HEK293 (cell line): ENCODE measurements at regions not wholly inside any gene's neighbourhood (a gene's known extent, or its start where the extent isn't known, plus 50 kb on each side); places are given as distances from the start of the nearest gene placed in this dataset.

Experiments
- CTCF ChIA-PET: fragments of 350-600 bp; formaldehyde crosslinking; extraction: SDS; loops from one replicate; lab custom pipeline; 2021; ENCODE audit warnings: antibody characterized with exemption; lab: Yijun Ruan, JAX
- POLR2A ChIA-PET: fragments of 300-600 bp; formaldehyde crosslinking; extraction: SDS; loops from one replicate; lab custom pipeline; 2020; ENCODE audit warnings: antibody characterized with exemption, inconsistent platforms; lab: Yijun Ruan, JAX
- H3K27ac ChIP-seq: fragments of 200-500 bp; sonication (Bioruptor generic); 2 replicates; pipeline ENCODE4 v1.5.1; 2014; ENCODE audit warnings: low read depth, low read length, control low read depth, inconsistent platforms; ENCODE audit errors: extremely low read depth
- H3K36me3 ChIP-seq, 2 experiments: fragments of 200-500 bp in 1 of 2; sonication (Bioruptor generic) in 1 of 2; 1 replicate in 1 of 2; 2 replicates in 1 of 2; pipeline ENCODE4 v1.5.1; 2014 to 2017; ENCODE audit warnings: inconsistent platforms in 2 of 2, low read length in 2 of 2; ENCODE audit not compliant: control insufficient read depth in 2 of 2, insufficient read depth in 1 of 2
- H3K4me1 ChIP-seq: fragments of 200-500 bp; sonication (Bioruptor generic); 2 replicates; pipeline ENCODE4 v1.5.1; 2014; ENCODE audit warnings: mild to moderate bottlenecking, low read length, inconsistent platforms; ENCODE audit not compliant: control insufficient read depth, insufficient read depth
- H3K4me3 ChIP-seq: 2 replicates; pipeline ENCODE4 v1.5.1; 2011; ENCODE audit warnings: low read depth, mild to moderate bottlenecking, control low read depth, low read length, moderate library complexity
- H3K9me3 ChIP-seq: fragments of 200-500 bp; sonication (Bioruptor generic); 2 replicates; pipeline ENCODE4 v1.5.1; 2014; ENCODE audit warnings: low read depth, low read length, inconsistent platforms; ENCODE audit not compliant: control insufficient read depth, insufficient read depth
- SCRT2 ChIP-seq: fragments of 450-650 bp; formaldehyde crosslinking; IDR thresholded peaks from 2 replicates; pipeline ENCODE4 v1.5.1; 2016; ENCODE audit warnings: missing biosample characterization, missing genetic modification characterization
- TCF7L2 ChIP-seq: IDR thresholded peaks from 2 replicates; pipeline ENCODE4 v1.6.1; 2011; ENCODE audit warnings: low read depth, mild to moderate bottlenecking, inconsistent platforms, low read length, moderate library complexity, borderline replicate concordance
- ZBTB44 ChIP-seq: fragments of 450-650 bp; IDR thresholded peaks from 2 replicates; pipeline ENCODE4 v1.5.1; 2018; ENCODE audit warnings: missing biosample characterization, mild to moderate bottlenecking, missing genetic modification characterization
- ZBTB7A ChIP-seq: fragments of 450-650 bp; formaldehyde crosslinking; IDR thresholded peaks from 2 replicates; pipeline ENCODE4 v1.5.1; 2016; ENCODE audit warnings: low read depth, missing biosample characterization, missing genetic modification characterization
- ZFP3 ChIP-seq: fragments of 450-650 bp; formaldehyde crosslinking; IDR thresholded peaks from 2 replicates; pipeline ENCODE4 v1.5.1; 2016; ENCODE audit warnings: low read depth, missing biosample characterization, missing genetic modification characterization
- ZNF132 ChIP-seq: fragments of 450-650 bp; formaldehyde crosslinking; IDR thresholded peaks from 2 replicates; pipeline ENCODE4 v1.5.1; 2017; ENCODE audit warnings: missing biosample characterization, missing genetic modification characterization, borderline replicate concordance
- ZNF146 ChIP-seq: fragments of 450-650 bp; formaldehyde crosslinking; IDR thresholded peaks from 2 replicates; pipeline ENCODE4 v1.5.1; 2016; ENCODE audit warnings: missing biosample characterization, missing genetic modification characterization
- ZNF155 ChIP-seq: fragments of 450-650 bp; formaldehyde crosslinking; IDR thresholded peaks from 2 replicates; pipeline ENCODE4 v1.5.1; 2016; ENCODE audit warnings: missing biosample characterization, missing genetic modification characterization
- ZNF2 ChIP-seq: fragments of 450-650 bp; formaldehyde crosslinking; IDR thresholded peaks from 2 replicates; pipeline ENCODE4 v1.5.1; 2016; ENCODE audit warnings: missing biosample characterization, missing genetic modification characterization
- ZNF23 ChIP-seq: fragments of 450-650 bp; formaldehyde crosslinking; IDR thresholded peaks from 2 replicates; pipeline ENCODE4 v1.5.1; 2016; ENCODE audit warnings: missing biosample characterization, missing genetic modification characterization, borderline replicate concordance
- ZNF398 ChIP-seq: fragments of 450-650 bp; formaldehyde crosslinking; IDR thresholded peaks from 2 replicates; pipeline ENCODE4 v1.5.1; 2017; ENCODE audit warnings: missing biosample characterization, missing genetic modification characterization
- ZNF426 ChIP-seq: fragments of 450-650 bp; formaldehyde crosslinking; IDR thresholded peaks from 2 replicates; pipeline ENCODE4 v1.5.1; 2017; ENCODE audit warnings: missing biosample characterization, missing genetic modification characterization, mild to moderate bottlenecking, inconsistent platforms, moderate library complexity
- ZNF549 ChIP-seq: fragments of 450-650 bp; IDR thresholded peaks from 2 replicates; pipeline ENCODE4 v1.5.1; 2018; ENCODE audit warnings: missing biosample characterization, missing genetic modification characterization, mild to moderate bottlenecking, inconsistent platforms, moderate library complexity
- ZNF560 ChIP-seq: fragments of 450-650 bp; formaldehyde crosslinking; IDR thresholded peaks from 2 replicates; pipeline ENCODE4 v1.5.1; 2017; ENCODE audit warnings: missing biosample characterization, missing genetic modification characterization, borderline replicate concordance
- ZNF621 ChIP-seq: fragments of 450-650 bp; formaldehyde crosslinking; IDR thresholded peaks from 2 replicates; pipeline ENCODE4 v1.5.1; 2017; ENCODE audit warnings: missing biosample characterization, missing genetic modification characterization
- TF ChIP-seq, protein P1 (sequence below): fragments of 450-650 bp; formaldehyde crosslinking; IDR thresholded peaks from 2 replicates; pipeline ENCODE4 v1.5.1; 2016; ENCODE audit warnings: missing biosample characterization, missing genetic modification characterization
- TF ChIP-seq, protein P2 (sequence below): fragments of 450-650 bp; formaldehyde crosslinking; IDR thresholded peaks from 2 replicates; pipeline ENCODE4 v1.5.1; 2016; ENCODE audit warnings: missing biosample characterization, missing genetic modification characterization
- TF ChIP-seq, protein P3 (sequence below): fragments of 450-650 bp; formaldehyde crosslinking; IDR thresholded peaks from 2 replicates; pipeline ENCODE4 v1.5.1; 2016; ENCODE audit warnings: missing biosample characterization, missing genetic modification characterization
- TF ChIP-seq, protein P4 (sequence below): fragments of 450-650 bp; formaldehyde crosslinking; IDR thresholded peaks from 2 replicates; pipeline ENCODE4 v1.5.1; 2016; ENCODE audit warnings: missing biosample characterization, missing genetic modification characterization
- TF ChIP-seq, protein P5 (sequence below): fragments of 450-650 bp; formaldehyde crosslinking; IDR thresholded peaks from 2 replicates; pipeline ENCODE4 v1.5.1; 2016; ENCODE audit warnings: missing biosample characterization, missing genetic modification characterization

DNA sequence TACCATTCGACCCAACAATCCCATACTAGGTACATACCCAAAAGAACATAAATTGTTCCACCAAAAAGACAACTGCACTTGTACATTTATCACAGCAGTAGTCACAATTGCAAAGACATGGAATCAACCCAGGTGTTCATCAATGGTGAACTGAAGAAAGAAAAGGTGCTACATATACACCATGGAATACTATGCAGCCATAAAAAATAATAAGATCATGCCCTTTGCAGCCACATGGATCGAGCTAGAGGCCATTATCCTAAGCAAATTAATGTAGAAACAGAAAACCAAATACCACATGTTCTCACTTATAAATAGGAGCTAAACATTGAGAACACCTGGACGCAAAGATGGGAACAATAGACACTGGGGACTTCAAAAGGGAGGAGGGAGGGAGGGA, 79.3 kb upstream of the NEBL start:
- Histone ChIP-seq H3K4me3 (no peak overlapping the region), H3K36me3 (no peaks in the 10 kb centered on the region), H3K4me1 (no peaks in the 10 kb centered on the region), H3K9me3 (no peaks in the 10 kb centered on the region), H3K27ac (no peak overlapping the region)
- CTCF ChIA-PET, result no interaction called here
- POLR2A ChIA-PET, result no interaction called here
- TF ChIP-seq, protein P1, sequence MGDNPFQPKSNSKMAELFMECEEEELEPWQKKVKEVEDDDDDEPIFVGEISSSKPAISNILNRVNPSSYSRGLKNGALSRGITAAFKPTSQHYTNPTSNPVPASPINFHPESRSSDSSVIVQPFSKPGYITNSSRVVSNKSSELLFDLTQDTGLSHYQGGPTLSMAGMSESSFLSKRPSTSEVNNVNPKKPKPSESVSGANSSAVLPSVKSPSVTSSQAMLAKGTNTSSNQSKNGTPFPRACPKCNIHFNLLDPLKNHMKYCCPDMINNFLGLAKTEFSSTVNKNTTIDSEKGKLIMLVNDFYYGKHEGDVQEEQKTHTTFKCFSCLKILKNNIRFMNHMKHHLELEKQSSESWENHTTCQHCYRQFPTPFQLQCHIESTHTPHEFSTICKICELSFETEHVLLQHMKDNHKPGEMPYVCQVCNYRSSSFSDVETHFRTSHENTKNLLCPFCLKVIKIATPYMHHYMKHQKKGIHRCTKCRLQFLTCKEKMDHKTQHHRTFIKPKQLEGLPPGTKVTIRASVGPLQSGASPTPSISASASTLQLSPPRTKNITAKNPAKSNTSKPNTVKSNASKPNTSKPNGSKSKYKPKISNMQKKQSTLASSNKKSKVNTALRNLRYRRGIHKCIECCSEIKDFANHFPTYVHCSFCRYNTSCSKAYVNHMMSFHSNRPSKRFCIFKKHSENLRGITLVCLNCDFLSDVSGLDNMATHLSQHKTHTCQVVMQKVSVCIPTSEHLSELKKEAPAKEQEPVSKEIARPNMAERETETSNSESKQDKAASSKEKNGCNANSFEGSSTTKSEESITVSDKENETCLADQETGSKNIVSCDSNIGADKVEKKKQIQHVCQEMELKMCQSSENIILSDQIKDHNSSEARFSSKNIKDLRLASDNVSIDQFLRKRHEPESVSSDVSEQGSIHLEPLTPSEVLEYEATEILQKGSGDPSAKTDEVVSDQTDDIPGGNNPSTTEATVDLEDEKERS, result no peak
- peak; percentile 76 for TF ChIP-seq ZNF146

- TF ChIP-seq ZNF2 (tag by site-specific recombination) (no peak), ZNF621 (tag by site-specific recombination) (no peak), ZNF560 (tag by site-specific recombination) (no peak), ZFP3 (tag by site-specific recombination) (no peak), ZNF23 (no peak), ZNF155 (tag by site-specific recombination) (no peak), TCF7L2 (no peak), ZBTB44 (tag by site-specific recombination) (no peak), ZNF398 (tag by site-specific recombination) (no peak), ZBTB7A (tag by site-specific recombination) (no peak), ZNF549 (tag by site-specific recombination) (no peak), SCRT2 (no peak), ZNF132 (tag by site-specific recombination) (no peak), ZNF426 (tag by site-specific recombination) (no peak)
- TF ChIP-seq, protein P2, sequence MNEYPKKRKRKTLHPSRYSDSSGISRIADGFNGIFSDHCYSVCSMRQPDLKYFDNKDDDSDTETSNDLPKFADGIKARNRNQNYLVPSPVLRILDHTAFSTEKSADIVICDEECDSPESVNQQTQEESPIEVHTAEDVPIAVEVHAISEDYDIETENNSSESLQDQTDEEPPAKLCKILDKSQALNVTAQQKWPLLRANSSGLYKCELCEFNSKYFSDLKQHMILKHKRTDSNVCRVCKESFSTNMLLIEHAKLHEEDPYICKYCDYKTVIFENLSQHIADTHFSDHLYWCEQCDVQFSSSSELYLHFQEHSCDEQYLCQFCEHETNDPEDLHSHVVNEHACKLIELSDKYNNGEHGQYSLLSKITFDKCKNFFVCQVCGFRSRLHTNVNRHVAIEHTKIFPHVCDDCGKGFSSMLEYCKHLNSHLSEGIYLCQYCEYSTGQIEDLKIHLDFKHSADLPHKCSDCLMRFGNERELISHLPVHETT (tag by site-specific recombination), result no peak
- TF ChIP-seq, protein P3, sequence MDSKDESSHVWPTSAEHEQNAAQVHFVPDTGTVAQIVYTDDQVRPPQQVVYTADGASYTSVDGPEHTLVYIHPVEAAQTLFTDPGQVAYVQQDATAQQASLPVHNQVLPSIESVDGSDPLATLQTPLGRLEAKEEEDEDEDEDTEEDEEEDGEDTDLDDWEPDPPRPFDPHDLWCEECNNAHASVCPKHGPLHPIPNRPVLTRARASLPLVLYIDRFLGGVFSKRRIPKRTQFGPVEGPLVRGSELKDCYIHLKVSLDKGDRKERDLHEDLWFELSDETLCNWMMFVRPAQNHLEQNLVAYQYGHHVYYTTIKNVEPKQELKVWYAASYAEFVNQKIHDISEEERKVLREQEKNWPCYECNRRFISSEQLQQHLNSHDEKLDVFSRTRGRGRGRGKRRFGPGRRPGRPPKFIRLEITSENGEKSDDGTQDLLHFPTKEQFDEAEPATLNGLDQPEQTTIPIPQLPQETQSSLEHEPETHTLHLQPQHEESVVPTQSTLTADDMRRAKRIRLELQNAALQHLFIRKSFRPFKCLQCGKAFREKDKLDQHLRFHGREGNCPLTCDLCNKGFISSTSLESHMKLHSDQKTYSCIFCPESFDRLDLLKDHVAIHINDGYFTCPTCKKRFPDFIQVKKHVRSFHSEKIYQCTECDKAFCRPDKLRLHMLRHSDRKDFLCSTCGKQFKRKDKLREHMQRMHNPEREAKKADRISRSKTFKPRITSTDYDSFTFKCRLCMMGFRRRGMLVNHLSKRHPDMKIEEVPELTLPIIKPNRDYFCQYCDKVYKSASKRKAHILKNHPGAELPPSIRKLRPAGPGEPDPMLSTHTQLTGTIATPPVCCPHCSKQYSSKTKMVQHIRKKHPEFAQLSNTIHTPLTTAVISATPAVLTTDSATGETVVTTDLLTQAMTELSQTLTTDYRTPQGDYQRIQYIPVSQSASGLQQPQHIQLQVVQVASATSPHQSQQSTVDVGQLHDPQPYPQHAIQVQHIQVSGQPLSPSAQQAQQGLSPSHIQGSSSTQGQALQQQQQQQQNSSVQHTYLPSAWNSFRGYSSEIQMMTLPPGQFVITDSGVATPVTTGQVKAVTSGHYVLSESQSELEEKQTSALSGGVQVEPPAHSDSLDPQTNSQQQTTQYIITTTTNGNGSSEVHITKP (tag by site-specific recombination), result no peak
- TF ChIP-seq, protein P4, sequence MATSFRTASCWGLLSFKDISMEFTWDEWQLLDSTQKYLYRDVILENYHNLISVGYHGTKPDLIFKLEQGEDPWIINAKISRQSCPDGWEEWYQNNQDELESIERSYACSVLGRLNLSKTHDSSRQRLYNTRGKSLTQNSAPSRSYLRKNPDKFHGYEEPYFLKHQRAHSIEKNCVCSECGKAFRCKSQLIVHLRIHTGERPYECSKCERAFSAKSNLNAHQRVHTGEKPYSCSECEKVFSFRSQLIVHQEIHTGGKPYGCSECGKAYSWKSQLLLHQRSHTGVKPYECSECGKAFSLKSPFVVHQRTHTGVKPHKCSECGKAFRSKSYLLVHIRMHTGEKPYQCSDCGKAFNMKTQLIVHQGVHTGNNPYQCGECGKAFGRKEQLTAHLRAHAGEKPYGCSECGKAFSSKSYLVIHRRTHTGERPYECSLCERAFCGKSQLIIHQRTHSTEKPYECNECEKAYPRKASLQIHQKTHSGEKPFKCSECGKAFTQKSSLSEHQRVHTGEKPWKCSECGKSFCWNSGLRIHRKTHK (tag by site-specific recombination), result no peak
- TF ChIP-seq, protein P5, sequence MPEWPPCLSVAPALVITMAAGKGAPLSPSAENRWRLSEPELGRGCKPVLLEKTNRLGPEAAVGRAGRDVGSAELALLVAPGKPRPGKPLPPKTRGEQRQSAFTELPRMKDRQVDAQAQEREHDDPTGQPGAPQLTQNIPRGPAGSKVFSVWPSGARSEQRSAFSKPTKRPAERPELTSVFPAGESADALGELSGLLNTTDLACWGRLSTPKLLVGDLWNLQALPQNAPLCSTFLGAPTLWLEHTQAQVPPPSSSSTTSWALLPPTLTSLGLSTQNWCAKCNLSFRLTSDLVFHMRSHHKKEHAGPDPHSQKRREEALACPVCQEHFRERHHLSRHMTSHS (tag by site-specific recombination), result no peak
- TF ChIP-seq, all 188 proteins: peak for 0
- no peak overlapping the region for H3K4me3 ChIP-seq
- no peaks in the 10 kb centered on the region for H3K4me1 ChIP-seq
- ChIA-PET POLR2A (no interaction called here), CTCF (no interaction called here)
- H3K36me3 ChIP-seq, result no peaks in the 10 kb centered on the region
- H3K27ac ChIP-seq, result no peak overlapping the region
- no peaks in the 10 kb centered on the region for H3K9me3 ChIP-seq
These were observed 78.1 kb upstream of the NEBL start for GRCh38 chr10:20975236-20975635.
